Activated CD8-positive, alpha-beta memory T cell treated with anti-CD3 and anti-CD28 coated beads, Interleukin-2, amount 50 U/mL, for 1 hour (primary cell): ENCODE measurements at regions not wholly inside any gene's neighbourhood (a gene's known extent, or its start where the extent isn't known, plus 50 kb on each side); places are given as distances from the start of the nearest gene placed in this dataset.
"Not testable (repeated sequence)": the region's sequence is repeated elsewhere in the genome, so short reads cannot be mapped to it uniquely, and the experiment has no call there.

Experiments
- DNase-seq: peaks from one replicate; pipeline ENCODE4 v3.0.0-alpha.2; 2020; ENCODE audit errors: extremely low read depth

DNA sequence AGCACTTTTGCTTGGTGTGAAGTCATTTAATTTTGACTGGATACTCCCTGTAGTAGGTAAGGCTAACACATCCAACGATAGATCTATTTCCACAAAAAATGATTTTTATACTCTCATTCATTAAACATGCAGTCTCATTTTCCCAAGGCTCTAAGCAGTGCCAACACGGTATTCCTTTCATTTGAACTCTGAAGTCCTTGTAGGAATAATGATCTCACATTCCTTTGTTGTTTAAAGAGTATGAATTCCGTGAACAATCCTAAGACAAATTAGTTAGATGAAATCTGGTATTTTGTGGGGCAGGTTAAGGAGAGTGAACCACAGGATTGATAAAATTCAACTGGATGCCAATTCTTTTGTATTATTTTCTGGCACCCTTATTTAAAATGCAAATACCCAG is 66.6 kb downstream of the LACC1 start:
- no peak for DNase-seq

DNA sequence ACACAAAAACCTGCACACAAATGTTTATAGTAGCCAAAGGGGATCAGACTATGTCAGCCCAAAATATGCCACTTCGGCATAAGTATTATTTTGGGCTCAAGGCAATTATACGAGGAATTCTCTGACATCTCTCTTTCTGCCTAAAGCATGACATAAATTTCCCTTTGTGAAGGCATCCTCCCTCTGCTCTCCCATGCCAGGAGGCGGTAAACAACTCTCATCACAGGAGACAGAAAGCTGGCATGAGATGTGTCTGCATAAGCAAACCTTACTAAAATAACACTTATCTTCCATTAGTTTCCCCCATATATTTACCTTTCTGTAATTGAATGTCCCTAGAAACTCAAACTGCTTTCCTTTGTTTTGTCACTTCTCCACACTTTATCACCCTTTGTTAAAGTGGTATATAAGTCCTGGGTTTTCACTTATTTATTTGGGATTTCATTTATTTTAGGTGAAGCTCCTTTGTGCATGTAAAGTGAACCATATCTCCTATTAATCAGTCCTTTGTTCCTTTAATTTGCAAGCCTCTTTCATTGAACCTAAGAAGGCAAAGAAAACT is 68.3 kb downstream of the LACC1 start:
- DNase-seq: no peak

DNA sequence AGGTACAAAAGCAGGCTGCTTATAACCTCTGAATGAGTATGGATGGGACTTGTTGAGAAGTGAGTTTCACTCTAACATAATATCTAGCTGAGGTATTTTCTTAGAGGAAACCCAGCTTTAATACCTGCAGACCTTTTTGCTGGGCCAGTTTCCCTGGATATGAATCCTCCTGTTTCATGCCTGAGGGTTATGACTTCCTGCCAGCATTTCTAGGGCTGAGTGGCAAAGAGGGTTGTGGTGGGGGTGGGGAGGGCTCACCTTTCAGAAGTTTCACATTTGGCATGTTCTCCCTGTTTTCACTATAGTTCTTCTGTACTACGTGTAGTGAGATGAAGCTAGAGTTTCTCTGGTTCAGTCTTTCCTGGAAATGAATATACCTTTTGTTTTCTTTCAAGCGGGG is 73.7 kb downstream of the LACC1 start:
- DNase-seq: no peak

DNA sequence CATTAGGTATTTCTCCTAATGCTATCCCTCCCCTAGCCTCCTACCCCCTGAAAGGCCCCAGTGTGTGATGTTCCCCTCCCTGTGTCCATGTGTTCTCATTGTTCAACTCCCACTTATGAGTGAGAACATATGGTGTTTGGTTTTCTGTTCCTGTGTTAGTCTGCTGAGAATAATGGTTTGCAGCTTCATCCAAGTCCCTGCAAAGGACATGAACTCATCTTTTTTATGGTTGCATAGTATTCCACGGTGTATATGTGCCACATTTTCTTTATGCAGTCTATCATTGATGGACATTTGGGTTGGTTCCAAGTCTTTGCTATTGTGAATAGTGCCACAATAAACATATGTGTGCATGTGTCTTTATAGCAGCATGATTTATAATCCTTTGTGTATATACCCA is 77.3 kb downstream of the LACC1 start:
- not testable (repeated sequence) for DNase-seq

DNA sequence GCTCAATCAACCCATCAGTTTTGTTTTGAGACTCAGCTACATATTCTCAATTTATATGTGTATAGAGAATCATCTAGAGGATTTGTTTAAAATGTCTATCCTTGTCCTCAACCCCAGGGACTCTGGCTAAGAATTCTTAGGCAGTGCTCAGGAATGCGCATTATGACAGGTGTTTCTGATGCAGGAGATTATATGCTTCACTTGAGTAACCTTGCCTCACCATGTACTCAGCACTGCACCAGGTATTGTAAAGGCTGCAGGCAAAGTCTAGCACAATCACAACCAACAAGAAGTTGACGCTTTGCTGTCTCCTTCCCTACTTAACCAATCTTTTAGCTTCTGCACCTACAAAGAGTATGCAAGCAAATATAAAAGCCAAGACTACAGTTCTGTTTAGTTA is 79.6 kb downstream of the LACC1 start:
- no peak for DNase-seq

DNA sequence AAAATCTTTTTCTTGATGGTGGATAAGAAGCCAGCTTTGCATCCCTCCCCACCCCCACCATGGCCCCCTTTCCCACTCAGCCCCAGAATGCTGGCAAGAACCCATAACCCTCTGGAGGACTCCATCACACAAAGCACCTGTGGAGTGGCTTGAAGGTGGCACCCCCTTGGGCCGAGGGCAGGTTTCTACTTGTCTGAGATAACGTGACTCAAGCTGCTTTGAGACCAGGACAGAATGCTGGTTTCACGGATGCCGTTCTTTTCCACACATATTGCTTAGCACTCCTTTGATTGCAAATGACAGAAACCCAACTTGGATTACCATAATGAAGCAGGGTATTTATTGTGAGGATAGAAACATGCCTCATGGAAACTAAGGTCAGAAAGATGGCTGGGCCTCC is 82.2 kb downstream of the LACC1 start:
- DNase-seq: no peak

DNA sequence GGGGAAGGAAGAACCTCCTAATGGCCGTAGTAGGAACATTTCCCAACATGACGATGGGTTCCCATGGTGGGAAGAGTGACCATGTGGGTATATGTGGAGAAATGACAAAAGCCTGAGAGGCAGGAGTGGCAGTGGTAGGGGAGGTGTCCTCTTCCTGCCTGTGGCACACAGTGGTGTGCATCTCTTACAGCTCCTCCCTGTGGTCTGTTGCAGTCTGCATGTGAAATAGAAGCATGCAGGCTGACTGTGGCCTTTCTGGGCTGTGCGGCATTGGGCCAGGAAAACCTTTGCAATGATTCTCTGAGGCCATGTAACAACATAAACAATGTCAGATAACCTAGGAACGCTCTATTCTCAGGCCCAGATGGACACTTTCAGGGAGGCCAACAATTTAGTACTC is 84.0 kb downstream of the LACC1 start:
- DNase-seq: no peak

DNA sequence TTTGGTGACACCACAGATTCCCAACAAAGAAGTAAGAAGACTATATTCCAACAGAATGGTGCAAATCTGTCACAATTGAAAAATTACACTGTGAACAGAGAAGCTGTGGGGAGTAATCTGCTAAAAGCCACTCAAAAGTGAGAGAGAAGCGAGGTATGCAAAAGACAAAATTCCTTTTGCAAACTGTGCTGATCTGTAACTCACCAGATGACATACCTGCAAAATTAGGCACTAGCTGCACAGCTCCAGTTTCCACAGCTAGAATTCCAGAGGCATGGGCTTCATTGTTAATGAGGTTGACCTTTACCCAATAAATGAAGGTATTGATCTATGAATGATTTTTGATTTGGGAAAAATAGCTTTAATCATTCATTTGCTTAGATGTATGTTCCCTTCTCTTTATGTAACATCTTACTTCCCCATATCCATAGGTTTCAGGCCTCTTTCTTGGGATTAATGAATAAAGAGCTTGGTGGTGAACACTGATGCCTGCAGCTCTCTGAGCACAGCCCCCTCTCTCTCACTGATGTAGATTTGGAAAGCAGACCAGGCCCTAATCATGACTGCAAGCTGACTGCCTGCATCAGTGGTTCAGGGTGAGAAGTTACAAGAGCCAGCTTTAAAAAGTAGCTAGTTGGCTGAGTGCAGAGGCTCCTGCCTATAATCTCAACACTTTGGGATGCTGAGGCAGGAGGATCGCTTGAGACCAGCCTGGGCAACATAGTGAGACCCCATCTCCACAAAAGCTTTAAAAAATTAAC is 85.2 kb downstream of the LACC1 start:
- no peak for DNase-seq

DNA sequence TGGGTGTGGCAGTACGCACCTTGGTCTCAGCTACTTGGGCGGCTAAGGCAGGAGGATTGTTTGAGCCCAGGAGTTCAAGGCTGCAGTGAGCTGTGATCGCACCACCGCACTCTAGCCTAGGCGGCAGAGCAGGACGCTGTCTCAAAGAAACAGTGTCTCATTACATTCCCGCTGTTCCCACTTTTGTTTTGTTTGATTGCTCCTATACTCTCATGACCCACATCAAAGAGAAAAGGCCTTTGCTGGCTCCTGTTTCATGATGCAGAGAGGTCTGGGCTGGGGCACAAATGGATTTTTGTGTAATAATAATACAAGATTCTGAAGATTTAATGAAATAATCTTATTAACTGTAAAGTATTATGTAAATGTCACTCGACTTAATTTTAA is 85.7 kb downstream of the LACC1 start:
- no peak for DNase-seq

DNA sequence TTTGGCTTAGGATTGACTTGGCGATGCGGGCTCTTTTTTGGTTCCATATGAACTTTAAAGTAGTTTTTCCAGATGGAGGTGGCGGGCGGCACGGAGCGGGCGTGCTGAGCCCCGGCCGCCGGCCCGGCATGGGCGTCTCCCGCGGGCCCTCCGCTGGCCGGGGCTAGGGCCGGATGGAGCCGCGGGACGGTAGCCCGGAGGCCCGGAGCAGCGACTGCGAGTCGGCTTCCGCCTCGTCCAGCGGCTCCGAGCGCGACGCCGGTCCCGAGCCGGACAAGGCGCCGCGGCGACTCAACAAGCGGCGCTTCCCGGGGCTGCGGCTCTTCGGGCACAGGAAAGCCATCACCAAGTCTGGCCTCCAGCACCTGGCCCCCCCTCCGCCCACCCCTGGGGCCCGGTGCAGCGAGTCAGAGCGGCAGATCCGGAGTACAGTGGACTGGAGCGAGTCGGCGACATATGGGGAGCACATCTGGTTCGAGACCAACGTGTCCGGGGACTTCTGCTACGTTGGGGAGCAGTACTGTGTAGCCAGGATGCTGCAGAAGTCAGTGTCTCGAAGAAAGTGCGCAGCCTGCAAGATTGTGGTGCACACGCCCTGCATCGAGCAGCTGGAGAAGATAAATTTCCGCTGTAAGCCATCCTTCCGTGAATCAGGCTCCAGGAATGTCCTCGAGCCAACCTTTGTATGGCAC is 88.7 kb downstream of the LACC1 start:
- not testable (repeated sequence) for DNase-seq

DNA sequence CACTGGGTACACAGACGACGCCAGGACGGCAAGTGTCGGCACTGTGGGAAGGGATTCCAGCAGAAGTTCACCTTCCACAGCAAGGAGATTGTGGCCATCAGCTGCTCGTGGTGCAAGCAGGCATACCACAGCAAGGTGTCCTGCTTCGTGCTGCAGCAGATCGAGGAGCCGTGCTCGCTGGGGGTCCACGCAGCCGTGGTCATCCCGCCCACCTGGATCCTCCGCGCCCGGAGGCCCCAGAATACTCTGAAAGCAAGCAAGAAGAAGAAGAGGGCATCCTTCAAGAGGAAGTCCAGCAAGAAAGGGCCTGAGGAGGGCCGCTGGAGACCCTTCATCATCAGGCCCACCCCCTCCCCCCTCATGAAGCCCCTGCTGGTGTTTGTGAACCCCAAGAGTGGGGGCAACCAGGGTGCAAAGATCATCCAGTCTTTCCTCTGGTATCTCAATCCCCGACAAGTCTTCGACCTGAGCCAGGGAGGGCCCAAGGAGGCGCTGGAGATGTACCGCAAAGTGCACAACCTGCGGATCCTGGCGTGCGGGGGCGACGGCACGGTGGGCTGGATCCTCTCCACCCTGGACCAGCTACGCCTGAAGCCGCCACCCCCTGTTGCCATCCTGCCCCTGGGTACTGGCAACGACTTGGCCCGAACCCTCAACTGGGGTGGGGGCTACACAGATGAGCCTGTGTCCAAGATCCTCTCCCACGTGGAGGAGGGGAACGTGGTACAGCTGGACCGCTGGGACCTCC is 89.4 kb downstream of the LACC1 start:
- not testable (repeated sequence) for DNase-seq

DNA sequence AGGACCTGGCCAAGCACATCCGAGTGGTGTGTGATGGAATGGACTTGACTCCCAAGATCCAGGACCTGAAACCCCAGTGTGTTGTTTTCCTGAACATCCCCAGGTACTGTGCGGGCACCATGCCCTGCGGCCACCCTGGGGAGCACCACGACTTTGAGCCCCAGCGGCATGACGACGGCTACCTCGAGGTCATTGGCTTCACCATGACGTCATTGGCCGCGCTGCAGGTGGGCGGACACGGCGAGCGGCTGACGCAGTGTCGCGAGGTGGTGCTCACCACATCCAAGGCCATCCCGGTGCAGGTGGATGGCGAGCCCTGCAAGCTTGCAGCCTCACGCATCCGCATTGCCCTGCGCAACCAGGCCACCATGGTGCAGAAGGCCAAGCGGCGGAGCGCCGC is 90.2 kb downstream of the LACC1 start:
- DNase-seq: not testable (repeated sequence)

DNA sequence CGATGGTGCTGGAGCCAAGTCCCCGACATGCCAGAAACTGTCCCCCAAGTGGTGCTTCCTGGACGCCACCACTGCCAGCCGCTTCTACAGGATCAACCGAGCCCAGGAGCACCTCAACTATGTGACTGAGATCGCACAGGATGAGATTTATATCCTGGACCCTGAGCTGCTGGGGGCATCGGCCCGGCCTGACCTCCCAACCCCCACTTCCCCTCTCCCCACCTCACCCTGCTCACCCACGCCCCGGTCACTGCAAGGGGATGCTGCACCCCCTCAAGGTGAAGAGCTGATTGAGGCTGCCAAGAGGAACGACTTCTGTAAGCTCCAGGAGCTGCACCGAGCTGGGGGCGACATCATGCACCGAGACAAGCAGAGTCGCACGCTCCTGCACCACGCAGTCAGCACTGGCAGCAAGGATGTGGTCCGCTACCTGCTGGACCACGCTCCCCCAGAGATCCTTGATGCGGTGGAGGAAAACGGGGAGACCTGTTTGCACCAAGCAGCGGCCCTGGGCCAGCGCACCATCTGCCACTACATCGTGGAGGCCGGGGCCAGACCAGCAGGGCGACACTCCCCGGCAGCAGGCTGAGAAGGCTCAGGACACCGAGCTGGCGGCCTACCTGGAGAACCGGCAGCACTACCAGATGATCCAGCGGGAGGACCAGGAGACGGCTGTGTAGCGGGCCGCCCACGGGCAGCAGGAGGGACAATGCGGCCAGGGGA is 91.0 kb downstream of the LACC1 start:
- DNase-seq: not testable (repeated sequence)

DNA sequence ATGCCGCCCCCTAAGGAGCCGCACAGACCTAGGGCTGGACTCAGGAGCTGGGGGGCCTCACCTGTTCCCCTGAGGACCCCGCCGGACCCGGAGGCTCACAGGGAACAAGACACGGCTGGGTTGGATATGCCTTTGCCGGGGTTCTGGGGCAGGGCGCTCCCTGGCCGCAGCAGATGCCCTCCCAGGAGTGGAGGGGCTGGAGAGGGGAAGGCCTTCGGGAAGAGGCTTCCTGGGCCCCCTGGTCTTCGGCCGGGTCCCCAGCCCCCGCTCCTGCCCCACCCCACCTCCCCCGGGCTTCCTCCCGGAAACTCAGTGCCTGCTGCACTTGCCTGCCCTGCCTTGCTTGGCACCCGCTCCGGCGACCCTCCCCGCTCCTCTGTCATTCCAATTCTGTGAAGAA is 91.6 kb downstream of the LACC1 start:
- DNase-seq: not testable (repeated sequence)

DNA sequence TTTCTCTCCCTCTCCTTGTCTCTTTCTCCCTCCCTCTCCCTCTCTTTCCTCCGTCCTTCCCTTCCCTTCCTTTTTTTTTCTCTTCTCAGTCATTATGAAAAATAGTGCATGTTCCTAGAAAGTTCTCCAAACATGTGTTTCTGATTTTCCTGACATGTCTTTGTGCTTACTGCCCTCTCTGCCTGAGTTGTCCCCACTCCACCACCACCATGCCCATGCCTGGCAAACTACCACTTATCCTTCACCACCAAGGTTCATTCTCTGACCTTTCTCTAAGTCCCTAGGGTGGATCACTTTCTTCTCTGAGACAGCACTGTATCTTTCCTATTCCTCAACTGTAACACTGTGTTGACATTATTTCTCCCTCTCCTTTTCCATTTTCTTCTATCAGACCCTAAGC is 98.2 kb downstream of the LACC1 start:
- DNase-seq: no peak

DNA sequence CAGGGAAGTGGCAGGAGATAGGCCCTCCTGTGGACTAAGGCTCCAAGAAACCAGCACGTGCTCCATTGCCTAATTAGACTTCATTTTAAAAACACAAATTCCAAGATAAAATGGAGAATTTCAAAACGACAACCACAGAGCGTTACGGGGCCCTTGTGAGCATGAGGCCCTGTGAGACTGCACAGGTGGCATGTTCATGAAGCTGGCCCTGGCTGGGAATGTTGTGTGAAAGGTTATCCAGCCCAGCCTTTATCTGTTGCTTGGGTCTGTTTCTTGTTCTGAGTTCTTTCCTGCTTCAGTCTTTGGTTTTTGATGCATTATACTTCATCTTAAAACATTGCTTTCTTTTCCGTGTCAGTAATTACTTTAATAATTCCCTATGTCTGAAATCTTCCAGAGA is 99.0 kb downstream of the LACC1 start:
- no peak for DNase-seq

DNA sequence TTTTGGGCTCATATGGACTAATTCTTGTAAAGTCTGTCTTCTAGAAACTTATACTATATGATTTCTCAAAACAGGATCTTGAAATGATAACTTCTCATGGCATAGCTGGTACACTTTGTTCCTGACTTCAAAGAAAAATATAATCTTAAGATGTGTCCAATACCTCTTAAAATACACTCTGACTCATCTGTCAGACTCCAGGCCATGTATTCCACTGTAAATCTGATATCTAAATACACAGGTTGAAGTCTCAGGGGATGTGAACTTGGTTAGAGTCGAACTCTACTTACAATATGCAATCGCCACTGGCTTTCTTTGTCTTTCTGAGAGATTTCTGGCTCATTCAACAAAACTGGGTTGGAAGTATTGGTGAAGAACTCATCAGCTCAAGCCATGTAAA is 99.8 kb downstream of the LACC1 start:
- no peak for DNase-seq

DNA sequence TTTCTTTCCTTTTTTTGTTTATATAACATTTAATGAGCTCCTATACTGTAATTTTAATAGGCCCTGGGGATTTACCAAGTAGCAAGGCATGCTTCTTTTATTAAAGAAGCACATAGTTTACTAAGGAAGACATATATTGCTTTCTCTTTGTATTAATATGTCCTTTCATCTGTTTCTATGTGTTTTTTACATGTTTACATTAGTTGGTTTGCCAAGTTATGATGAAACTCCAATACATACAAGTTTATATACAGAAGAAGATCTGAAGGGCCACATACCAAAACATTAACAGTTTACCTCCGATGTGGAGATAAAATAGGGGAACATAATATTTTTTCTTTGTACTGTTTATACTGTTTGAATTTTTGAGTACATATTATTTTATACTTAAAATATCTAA is 100.9 kb downstream of the LACC1 start:
- no peak for DNase-seq

DNA sequence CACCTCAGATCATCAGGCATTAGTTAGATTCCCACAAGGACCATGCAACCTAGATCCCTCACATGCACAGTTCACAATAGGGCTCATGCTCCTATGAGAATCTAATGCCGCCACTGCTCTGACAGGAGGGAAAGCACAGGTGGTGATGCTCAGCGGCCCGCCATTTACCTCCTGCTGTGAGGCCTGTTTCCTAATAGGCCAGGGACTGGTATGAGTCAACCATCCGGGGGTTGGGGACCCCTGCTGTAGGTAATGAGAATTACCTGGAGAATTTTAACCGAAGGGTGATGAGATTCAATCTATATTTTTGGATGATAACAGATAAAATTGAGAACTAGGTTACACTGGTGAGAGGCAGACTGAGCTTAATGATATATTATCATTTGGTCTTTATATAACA is 101.4 kb downstream of the LACC1 start:
- no peak for DNase-seq

DNA sequence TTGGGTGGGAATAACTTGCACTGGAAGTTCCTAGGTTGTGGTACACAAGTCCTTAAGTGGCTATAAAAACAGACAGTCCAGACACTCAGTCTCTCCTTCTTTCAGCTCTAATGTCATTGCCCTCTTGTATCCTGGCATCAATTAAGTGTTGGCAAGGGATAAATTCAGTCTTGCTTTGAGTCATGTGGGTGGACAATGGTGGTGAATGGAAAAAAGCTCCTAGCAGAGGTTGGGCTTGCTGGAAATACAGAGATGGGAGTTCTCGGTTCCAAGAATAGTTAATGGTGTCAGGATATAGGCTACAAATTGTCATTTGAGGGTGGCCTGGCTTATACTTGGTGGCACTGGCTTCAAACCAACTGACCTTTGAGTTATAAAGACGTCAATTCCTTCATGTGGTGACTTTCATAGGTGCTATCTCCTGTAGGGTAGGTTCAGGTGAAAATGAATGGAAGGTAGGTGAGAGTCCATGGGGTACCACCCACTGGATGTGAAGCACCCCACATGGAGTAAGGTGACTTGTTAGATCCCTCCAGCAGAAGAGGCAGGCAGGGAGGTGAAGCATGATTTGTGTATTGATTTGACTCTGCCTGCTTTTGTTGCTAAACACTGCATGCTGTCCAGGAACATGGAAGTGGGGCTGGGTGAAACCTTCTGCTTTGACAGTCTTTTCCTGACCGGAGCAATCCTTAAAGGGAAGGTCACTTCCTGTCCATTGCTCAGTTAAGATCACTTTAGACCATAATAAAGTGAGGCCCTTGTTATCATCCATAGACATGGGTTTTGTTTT is 102.0 kb downstream of the LACC1 start:
- no peak for DNase-seq

DNA sequence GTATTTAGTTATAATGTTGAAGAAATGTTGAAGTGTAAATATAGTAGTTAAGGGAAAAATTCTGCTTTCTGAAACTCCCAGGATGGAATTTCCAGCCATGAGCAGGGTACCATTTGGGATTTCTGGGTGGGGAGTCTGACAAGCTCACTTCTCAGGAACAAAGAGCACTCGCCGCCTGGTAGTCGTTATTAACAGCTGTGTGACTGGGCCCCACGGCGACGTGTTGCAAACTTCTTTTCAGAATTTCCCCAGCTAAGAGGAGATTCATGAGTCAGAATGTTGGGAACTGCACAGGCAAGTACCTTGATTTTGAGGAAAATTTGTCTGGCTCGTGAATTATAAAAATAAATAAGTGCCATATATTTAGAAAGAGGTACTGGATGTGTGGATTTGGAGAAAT is 103.7 kb downstream of the LACC1 start:
- DNase-seq: no peak
